ENCODE measurements at regions not wholly inside any gene's neighbourhood (a gene's known extent, or its start where the extent isn't known, plus 50 kb on each side); places are given as distances from the start of the nearest gene placed in this dataset.
"Not testable (repeated sequence)": the region's sequence is repeated elsewhere in the genome, so short reads cannot be mapped to it uniquely, and the experiment has no call there.

GRCh38 chr21:17738176-17738953 lies 80.8 kb downstream of the C21orf91 start:
- DNase-seq: no peak

- DNase-seq: no peak
Measured at GRCh38 chr21:17736072-17736471, 83.1 kb downstream of the C21orf91 start.

DNA sequence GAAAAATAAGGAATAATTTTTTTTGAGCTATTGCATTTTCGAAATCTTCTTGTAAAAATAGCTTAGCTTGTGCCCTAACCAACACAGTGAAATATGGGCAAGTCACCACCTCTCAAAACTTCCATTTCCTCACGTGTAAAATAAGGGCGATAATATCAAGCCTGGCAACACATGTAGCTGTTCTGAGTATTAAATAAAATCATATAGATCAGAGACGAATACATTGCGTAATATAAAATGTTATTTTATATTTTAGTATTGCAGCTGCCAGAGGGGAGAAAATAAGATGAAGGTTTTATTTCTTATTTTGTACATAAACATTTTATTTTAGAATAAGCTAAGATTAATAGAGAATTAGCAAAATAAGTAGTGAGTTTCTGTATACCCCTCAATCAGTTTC lies 85.9 kb downstream of the C21orf91 start:
- no peak for DNase-seq

DNA sequence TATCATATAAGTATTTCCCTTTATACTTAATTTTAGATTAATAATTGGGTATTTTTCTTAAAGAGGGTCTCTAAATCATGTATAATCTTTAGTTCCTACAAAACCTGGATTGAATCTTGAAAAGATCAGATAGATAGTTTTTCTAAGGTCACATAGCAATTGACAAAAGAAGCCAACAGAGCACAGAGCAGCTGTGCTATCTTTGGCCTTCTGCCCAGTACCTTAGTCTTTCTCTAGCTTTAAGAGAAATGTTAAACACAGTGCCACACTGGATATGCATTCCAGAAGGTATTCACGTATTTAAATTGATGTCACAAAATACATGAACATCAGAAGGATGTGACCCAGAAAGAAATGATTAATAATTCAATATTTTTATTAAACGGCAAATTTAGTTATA lies 86.8 kb downstream of the C21orf91 start:
- no peak for DNase-seq

GRCh38 chr21:17731554-17731953 lies 87.6 kb downstream of the C21orf91 start:
- DNase-seq: no peak

GRCh38 chr21:17730782-17731181 lies 88.4 kb downstream of the C21orf91 start:
- DNase-seq: no peak

GRCh38 chr21:17729455-17729854 lies 89.7 kb downstream of the C21orf91 start:
- DNase-seq: no peak

DNA sequence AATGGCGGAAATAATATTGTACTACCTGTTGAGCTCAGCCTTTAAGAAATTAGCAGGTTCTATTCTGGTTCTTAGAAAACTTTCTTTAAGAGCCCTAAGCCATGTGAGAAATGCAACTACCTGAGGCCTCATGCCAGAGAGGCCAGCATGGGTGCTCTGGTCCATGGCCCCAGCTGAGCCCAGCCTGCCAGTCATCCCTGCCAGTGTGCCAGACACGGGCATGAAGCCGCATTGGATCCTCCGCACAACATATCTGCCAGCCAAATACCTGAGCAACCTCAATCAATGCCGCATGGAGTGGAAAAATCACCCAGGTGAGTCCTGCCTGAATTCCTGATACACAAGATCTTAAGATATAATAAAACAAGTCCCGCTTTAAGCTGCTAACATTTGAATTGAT lies 91.8 kb downstream of the C21orf91 start:
- no peak for DNase-seq

DNA sequence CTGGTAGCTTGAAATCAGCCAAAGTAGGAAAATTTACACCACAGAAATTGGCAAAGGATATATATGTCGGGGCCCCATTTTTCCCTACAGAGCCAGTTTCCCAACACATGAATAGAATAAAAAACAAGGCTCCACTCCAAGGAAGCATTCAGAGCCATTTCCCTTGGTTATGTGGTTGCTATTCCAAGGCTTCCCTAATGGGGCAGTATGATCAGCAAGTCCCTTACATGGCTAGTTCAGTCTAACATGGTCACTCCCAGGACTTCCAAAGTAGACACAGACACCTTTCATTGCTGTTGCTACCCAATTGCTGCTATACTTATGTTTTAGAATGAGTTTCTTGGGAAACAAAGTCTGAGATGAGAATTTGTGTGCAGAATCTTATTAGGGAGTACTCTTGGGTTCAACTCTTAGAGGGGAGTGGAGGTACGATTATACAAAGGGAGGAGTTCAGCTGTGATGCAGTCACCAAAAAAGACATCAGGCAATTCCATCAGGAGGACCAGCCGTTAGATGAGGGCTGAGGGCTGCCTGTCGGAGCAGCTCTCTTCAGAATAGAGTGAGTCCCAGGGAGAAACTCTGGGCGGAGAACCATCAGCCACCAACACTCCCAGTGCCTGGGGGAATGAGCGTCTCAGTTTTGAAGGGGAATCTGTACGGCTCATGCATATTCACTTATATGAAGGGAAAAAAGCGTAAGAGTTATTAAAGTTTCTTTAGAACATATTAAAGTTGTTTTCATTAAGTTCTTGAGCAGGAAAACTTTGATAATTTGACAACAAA lies 92.9 kb downstream of the C21orf91 start:
- no peak for DNase-seq

GRCh38 chr21:17725339-17725738 lies 93.8 kb downstream of the C21orf91 start:
- no peak for DNase-seq

DNA sequence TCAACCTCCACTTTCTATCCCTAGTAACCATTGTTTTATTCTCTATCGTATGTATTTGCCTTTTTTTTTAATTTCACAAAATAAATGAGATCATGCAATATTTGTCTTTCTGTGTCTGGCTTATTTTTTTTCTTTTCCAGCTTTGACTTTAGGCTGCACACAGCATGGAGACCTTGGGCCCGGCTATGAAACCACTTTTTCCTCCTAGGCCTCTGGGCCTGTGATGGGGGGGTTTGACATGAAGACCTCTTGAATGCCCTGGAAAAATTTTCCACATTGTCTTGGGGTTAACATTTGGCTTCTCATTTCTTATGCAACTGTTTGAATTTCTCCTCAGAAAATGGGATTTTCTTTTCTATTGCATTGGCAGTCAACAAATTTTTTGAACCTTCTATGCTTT lies 100.2 kb upstream of the BTG3 start:
- no peak for DNase-seq

GRCh38 chr21:17711896-17712295 lies 99.2 kb upstream of the BTG3 start:
- no peak for DNase-seq

- DNase-seq: no peak
Measured at GRCh38 chr21:17709266-17709611, 96.5 kb upstream of the BTG3 start.

DNA sequence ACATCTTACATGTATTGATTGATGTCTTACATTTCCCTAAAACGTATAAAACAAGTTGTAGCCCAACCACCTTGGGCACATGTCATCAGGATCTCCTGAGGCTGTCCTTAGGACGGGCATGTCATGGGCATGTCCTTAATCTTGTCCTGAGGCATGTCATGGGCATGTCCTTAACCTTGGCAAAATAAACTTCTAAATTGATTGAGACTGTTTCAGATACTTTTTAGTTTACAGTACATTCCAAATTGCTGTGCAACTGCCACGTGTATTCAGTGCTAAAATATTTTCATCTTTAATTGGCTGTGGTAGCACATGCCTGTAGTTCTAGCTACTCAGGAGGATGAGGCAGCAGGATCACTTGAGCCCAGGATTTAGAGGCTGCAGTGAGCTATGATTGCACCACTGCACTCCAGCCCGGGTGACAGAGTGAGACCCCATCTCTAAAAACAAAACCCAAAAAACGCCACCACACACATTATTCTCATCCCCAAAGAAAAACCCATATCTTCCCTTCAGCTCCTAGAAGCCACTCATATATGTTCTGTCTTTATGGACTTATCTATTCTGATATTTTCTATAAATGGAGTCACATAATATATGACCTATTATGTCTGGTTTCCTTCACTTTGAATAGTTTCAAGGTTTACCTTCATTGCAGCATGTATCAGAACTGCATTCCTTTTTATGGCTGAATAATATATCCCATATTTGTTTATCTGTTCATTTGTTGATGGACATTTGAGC lies 96.0 kb upstream of the BTG3 start:
- DNase-seq: no peak

DNA sequence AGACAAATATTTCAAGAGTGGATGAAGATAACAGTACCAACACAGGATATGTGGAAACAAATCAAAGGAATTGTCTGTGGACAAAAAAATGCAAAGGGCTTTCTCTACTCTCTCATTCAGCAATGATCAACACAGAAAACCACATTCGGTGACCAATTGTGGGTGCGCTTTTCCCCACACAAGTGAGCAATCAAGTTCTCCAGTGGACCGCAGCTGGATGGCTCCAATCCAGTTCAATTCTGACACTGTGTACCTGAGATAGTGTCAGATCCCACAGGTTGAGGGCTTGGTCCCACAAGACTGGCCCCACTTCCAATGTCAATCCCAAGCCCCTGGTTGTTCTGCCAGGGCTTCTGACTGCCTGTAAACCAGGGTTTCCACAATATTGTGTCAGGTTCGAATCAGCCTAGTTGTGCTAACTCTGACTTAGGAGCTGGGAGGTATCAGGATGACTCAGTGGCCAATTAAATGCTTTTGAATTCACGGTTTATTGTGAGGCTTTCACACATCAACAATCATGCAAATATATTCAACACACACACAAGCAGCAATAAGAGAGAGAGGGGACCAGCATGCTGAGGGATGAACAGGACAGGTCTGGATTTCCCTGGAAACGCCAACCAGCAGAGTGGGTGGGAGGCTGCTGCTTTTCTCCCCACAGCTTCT lies 87.0 kb upstream of the BTG3 start:
- DNase-seq: no peak

DNA sequence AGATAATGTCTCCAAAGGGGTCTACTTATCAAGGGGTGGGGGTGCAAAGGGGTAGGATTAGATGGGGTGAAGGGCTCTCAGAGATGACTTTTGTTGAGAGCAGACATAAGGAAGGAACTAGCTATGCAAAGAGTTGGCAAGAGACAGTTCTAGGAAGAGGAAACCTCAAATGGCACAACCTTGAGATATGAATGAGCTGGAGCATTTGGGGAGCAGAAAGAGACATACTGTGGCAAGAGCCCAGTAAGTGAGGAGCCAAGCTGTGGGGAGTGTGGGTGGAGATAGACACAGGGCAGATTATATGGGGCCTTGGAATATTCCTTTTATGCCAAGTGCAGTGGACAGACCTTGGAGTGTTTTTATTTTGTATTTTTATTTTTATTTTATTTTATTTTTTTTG lies 84.8 kb upstream of the BTG3 start:
- DNase-seq: no peak

GRCh38 chr21:17694416-17694815 lies 81.7 kb upstream of the BTG3 start:
- not testable (repeated sequence) for DNase-seq

DNA sequence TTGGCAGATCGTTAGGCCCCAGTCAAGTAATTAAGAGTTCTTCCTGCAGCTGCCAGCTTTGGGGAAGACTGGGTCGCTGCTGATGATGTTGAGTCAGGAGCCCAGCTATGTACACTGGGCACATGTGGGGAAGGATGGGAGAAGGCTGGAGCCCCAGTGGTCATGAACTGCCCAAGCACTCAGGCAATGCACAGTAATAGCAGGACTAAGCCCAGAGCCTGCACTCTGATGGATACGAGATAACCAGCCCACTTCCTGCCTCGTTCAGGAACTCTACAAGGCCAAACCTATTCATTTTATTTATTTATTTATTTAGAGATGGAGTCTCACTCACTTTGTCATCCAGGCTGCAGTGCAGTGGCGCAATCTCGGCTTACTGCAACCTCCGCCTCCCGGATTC lies 81.1 kb upstream of the BTG3 start:
- DNase-seq: no peak

GRCh38 chr21:17690078-17690494 lies 77.4 kb upstream of the BTG3 start:
- no peak for DNase-seq

- peak; percentile 79 for DNase-seq
Measured at GRCh38 chr21:17688912-17689874, 76.5 kb upstream of the BTG3 start.

- DNase-seq: no peak
Measured at GRCh38 chr21:17682924-17683323, 70.2 kb upstream of the BTG3 start.

GRCh38 chr21:17679002-17679600 lies 66.4 kb upstream of the BTG3 start:
- DNase-seq: no peak
